ENCODE measurements at regions not wholly inside any gene's neighbourhood (a gene's known extent, or its start where the extent isn't known, plus 50 kb on each side); places are given as distances from the start of the nearest gene placed in this dataset.

DNA sequence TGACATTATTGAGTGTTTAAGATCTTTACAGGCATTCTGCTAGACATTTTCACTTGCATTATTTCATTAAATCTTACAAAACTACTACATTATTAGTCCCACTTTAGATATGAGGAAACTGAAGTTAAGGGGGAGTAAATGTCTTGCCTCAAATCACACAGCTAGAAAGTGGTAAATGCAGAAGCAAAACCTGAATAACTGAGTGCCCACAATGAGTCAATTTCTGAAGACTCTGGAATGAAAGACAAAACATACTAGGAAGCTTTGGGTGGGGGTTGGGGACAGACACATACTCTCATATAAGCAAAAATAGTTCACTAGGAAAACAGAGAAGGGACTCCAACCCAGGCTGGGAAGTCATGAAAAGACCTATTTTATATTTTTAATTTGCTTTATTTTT lies 214.4 kb upstream of the LRATD1 start:
- ATAC-seq (no peak), DNase-seq (no peak)
- intact Hi-C loops (cut with micrococcal nuclease) = no loop called here

GRCh38 chr2:14420851-14421250 lies 211.7 kb upstream of the LRATD1 start:
- intact Hi-C loops (cut with micrococcal nuclease) = no loop called here
- ATAC-seq = no peak
- DNase-seq = no peak

DNA sequence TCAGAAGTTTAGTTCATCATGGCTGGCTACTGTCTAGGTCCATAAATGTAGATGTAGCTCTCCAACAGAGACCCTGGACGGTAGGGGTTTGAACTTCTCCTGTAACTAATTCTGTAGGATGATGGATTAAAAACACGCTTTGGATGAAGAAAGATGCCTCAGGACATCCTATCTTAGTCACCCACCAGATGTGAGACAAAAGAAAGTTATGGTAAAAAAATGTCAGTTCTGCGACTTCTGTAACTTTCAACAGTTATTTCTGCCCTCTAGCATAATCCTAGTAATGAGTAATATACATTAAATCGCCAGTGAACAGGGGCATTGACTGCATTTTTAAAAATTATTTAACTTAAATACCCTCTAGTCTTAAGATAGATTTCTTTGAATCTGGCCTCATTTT lies 210.1 kb upstream of the LRATD1 start:
- intact Hi-C loops (cut with micrococcal nuclease) = no loop called here
- ATAC-seq = no peak

DNA sequence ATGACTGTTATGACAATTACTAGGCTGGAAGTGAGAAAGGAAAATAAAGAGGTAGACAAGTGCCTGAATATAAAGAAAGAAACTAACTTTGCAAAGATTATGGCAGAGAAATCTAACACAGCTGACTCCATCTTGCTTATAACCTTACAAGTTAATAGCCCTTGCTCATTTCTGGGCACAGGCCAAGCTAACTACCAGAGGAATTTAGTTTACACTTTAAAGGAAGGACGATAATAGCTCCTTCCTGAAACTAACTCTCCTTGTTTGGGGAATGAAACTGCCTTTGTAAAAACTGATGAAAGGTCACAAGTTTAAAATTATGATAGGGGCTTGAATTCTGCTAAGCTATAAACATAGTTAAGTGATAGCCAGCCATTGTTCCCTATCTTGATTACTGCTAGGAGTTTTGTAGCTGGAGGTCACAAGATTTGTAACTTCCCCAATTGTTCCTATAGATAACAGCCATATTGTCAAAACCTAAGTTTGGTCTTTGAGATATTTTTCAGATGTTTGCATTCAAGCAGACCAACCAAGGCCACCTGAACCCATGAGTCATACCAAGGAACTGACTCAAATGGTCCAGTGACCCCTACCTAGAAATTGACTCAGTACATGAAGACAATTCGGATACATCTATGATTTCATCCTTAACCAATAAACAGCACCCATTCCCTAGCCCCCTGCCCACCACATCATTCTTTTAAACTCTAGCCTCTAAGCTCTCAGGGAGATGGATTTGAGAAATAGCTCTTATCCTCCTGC lies 209.2 kb upstream of the LRATD1 start:
- no peak for DNase-seq
- intact Hi-C loops (cut with micrococcal nuclease) = no loop called here
- no peak for ATAC-seq

More for the DNA sequence above, 210.1 kb upstream of the LRATD1 start:
- DNase-seq = no peak

DNA sequence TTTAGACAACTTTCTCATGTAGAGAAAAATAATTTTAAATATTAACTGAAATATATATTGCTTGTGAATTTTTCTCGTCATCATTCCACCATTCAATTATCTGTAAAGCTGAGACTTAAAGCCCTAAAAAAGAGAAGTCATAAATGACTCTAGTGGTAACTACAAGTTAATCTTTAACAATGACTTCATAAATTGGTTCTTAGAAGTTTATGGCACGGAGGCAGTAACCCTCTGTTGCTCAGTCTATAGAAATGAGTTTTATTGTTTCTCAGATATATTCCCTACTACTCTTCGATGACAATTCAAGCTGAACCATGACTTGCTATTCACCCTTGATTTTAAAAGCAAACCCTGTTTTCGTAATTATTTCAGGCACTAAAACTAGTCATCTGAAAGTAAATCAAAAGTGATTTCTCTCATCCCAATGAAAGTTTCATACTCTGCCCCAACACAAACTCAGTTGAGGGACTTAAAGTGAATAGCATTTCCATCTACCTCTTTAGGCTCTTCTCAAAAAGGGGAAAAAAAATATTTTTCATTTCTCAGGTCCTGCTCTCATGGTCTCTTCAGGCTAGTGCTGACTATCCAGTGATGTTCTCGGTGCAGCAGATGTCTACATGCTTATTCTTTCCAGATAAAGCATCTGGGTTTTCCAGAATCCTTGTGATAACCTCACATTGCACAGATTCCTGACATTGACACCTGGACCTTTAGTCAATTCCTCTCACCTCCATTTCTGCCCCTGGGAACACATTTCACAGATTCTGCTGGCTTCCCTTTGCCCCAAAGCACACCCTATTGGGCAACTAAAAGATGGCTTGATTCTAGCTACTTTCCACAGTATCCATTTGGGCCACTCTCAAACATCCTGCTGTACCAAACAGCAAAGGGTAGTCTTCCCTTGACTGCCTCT lies 207.8 kb upstream of the LRATD1 start:
- no peak for DNase-seq
- intact Hi-C loops (cut with micrococcal nuclease) = no loop called here
- no peak for ATAC-seq

DNA sequence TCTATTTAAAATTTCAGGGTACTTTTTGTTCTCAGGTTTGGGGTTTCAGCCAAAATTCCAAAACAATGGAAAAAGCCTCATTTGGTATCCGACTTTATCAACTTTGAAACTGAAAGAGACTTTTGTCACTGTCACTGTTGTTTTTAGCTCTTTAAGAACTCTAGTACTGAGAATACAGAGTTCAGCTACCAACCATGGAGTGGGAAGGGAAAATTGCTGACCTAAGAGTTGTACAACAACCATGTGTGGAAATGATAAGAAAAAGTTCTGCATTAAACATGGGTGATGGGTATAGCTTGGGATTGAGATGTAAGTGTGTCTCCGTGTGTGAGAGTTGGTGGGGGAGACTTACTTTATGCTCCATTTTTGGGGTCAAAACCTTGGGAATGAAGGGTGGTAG lies 206.6 kb upstream of the LRATD1 start:
- no peak for ATAC-seq

DNA sequence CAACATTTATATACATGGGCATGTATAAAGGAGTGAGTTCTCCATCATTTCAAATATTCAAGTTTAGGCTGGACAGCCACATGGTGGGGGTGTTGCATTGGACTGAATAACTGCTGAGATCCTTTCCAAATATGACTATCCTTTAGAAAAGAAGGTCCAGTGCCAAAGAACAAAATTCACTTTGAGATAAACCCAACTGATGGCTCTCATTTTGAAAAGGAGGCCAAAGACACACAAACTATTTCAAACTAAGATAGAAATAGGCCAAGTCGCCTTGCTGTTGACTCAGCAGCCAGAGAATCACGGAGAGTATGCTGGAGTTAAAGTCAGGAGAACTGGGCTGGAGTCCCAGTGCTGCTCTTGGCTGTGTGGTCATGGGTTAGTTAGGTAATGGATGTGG lies 204.5 kb upstream of the LRATD1 start:
- ATAC-seq (peak; percentile 68), DNase-seq (peak; percentile 30)
- intact Hi-C loops (cut with micrococcal nuclease) = no loop called here

More for the DNA sequence above, 206.6 kb upstream of the LRATD1 start:
- intact Hi-C loops (cut with micrococcal nuclease) = no loop called here
- no peak for DNase-seq

GRCh38 chr2:14433946-14434495 lies 198.5 kb upstream of the LRATD1 start:
- ATAC-seq (no peak), DNase-seq (no peak)
- intact Hi-C loops (cut with micrococcal nuclease) = no loop called here

DNA sequence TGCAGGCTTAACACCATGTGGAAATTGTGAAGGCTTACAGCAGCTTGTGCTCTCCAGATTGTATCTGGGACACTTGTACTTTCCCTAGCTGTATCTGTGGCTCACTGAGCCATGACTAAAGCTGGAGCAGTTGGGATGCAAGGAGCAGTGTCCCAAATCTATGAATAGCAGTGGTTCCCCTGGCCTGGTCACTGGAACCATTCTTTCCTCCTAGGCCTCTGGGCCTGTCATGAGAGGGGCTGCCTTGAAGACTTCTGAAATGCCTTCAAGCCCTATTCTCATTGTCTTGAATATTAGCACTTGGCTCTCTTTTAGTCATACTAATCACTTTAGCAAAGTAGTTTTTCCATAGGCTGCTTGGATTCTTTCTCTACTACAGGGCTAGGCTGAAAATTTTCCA lies 186.8 kb upstream of the LRATD1 start:
- no peak for DNase-seq
- no peak for ATAC-seq
- intact Hi-C loops (cut with micrococcal nuclease) = no loop called here

GRCh38 chr2:14448340-14448739 lies 184.2 kb upstream of the LRATD1 start:
- ATAC-seq = no peak
- no peak for DNase-seq
- intact Hi-C loops (cut with micrococcal nuclease) = no loop called here

- ATAC-seq = no peak
- DNase-seq = no peak
- intact Hi-C loops (cut with micrococcal nuclease) = no loop called here
Observed at GRCh38 chr2:14451312-14451711, 181.2 kb upstream of the LRATD1 start.

DNA sequence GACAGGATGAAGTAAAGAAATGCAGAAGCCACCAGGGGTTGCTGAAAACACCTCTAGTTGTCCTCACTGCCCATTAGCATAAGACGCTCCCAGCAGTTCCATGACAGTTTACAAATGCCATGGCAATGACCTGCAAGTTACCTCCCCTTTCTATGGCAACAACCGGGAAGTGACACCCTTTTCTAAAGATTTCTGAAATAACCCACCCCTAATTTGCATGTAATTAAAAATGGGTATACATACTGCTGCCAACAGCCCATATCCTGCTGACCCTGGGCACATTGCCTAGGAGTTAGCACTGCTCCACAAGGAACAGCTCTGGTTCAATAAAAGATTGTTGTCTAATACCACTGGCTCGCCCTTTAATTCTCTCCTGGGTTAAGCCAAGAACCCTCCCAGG lies 178.3 kb upstream of the LRATD1 start:
- intact Hi-C loops (cut with micrococcal nuclease) = no loop called here
- ATAC-seq (no peak), DNase-seq (no peak)

DNA sequence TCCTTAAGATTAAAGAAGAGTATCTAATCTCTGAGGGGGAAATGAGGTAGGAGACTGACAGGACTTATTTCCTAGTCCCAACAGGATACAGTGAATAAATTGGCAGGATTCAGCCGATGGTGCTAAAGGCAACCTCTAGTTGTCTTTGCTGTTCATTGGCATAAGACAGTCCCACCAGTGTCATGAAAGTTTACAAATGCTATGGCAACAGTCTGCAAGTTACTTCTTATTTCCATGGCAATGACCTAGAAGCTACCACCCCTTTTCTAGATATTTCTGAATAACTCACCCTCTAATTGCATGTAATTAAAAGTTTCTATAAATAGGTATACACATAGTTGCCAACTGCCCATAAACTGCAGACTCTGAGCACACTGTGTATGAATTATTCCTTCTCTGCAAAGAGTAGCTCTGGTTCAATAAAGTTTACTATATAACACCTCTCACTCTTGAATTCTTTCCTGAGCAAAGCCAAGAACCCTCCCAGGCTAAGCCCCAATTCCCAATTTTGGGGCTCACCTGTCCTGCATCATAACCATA lies 172.7 kb upstream of the LRATD1 start:
- no peak for DNase-seq
- ATAC-seq = no peak
- intact Hi-C loops (cut with micrococcal nuclease) = no loop called here

DNA sequence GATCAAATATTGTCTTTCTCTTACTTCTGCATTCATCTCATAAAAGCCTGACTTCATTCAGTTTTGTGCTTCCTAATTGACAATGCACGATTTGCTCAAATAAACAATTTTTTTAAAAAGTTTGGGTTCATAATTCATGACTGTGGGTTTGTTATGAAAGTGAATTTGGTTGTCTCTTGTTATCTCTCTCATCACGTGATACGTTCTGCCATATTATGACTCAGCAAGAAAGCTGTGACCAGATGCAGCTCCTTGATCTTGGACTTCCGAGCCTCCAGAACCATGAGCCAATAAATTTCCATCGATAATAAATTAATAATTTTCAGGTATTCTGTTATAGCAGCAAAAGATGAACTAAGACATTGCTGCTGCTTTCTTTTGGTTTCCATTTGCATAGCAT lies 156.5 kb upstream of the LRATD1 start:
- DNase-seq (no peak), ATAC-seq (no peak)
- intact Hi-C loops (cut with micrococcal nuclease) = no loop called here

- ATAC-seq = no peak
- intact Hi-C loops (cut with micrococcal nuclease) = no loop called here
Observed at GRCh38 chr2:14479486-14479885, 153.0 kb upstream of the LRATD1 start.

GRCh38 chr2:14480120-14480519 lies 152.4 kb upstream of the LRATD1 start:
- DNase-seq = no peak
- intact Hi-C loops (cut with micrococcal nuclease) = no loop called here
- no peak for ATAC-seq

More at GRCh38 chr2:14479486-14479885, 153.0 kb upstream of the LRATD1 start:
- no peak for DNase-seq

DNA sequence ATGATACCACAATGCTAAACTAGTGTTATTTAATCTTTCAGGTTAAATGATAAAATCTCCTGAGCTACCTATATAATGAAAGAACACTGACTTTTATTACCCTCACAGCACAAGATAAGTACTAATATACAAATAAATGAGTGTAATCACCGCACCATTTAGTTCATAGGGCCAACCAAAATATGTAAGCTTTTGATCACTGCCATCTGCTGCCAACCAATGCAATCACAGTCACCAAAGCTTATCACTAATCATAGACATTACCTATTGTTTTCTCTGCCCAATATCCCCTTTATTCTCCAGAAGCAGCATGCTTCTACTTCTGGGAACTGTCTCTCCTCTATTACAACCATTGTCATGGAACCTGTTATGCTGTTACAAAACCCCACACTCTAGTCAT lies 151.6 kb upstream of the LRATD1 start:
- DNase-seq (no peak), ATAC-seq (no peak)
- intact Hi-C loops (cut with micrococcal nuclease) = no loop called here

DNA sequence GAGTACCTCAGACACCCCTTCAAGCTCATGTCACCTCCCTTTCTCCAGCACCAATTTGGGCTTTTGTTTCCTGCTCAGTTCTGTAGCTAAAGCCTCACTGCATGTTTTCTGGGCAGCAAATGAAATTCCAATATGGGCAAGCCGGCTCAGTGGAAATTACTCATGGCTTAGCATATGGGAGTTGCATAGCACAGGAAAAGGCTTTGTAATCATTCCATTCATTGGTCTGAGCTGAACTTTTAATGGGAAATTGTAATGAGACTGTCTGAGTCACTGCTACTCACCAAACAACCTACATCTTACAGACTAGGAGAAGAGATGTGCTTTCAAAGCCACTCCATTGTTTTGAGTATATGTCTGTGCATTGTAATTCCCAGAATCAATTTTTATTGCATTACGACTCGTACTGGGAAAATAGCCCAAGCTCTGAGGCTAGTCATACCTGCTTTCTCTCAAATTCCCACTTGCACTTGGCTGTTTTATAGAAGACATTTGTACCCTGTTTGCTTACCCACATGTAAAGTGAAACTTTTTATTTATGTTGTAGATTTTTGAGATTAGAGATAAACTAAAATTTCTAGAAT lies 139.5 kb upstream of the LRATD1 start:
- DNase-seq = no peak
- intact Hi-C loops (cut with micrococcal nuclease) = no loop called here
- no peak for ATAC-seq

- DNase-seq (no peak), ATAC-seq (no peak)
- intact Hi-C loops (cut with micrococcal nuclease) = no loop called here
Observed at GRCh38 chr2:14494759-14495158, 137.8 kb upstream of the LRATD1 start.

DNA sequence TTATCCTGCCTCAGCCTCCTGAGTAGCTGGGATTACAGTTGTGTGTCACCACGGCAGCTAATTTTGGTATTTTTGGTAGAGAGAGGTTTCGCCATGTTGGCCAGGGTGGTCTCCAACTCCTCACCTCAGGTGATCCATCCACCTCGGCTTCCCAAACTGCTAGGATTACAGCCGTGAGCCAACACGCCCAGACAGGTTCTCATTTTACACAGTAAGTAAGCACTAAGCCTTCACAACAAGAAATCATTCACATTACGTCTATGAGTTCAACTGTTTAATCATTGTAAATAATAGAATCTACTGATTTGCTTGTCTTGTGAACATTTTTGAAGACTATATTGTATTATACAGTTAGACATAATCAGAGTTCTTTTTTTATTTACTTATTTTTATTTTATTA lies 131.5 kb upstream of the LRATD1 start:
- DNase-seq (no peak), ATAC-seq (no peak)
- intact Hi-C loops (cut with micrococcal nuclease) = no loop called here
